ENCODE measurements at regions not wholly inside any gene's neighbourhood (a gene's known extent, or its start where the extent isn't known, plus 50 kb on each side); places are given as distances from the start of the nearest gene placed in this dataset.

DNA sequence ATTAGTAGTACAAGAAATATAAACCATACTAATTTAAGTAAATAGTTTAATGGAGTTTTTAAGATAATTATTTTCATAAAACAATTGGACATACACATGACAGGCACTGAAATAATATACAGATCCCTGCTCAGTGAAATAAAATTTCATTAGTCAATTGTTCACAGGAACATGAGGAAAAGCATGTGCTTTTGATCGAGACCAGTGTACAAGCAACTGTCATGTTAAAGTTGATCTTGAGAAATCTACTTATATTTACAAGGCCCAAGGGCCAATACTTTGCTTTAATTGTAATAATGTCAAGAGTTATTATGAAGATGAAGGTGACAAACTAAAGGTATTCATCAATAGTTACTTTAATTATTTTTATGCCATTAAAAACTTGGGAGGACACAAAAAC is 792.7 kb upstream of the LUZP2 start:
- TF ChIP-seq, protein P1, sequence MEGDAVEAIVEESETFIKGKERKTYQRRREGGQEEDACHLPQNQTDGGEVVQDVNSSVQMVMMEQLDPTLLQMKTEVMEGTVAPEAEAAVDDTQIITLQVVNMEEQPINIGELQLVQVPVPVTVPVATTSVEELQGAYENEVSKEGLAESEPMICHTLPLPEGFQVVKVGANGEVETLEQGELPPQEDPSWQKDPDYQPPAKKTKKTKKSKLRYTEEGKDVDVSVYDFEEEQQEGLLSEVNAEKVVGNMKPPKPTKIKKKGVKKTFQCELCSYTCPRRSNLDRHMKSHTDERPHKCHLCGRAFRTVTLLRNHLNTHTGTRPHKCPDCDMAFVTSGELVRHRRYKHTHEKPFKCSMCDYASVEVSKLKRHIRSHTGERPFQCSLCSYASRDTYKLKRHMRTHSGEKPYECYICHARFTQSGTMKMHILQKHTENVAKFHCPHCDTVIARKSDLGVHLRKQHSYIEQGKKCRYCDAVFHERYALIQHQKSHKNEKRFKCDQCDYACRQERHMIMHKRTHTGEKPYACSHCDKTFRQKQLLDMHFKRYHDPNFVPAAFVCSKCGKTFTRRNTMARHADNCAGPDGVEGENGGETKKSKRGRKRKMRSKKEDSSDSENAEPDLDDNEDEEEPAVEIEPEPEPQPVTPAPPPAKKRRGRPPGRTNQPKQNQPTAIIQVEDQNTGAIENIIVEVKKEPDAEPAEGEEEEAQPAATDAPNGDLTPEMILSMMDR (conservative IDR thresholded peaks at IDR 0.05): no peak
- TF ChIP-seq ZFX (IDR thresholded peaks at IDR 0.05): no peak

All from C4-2B (cell line).